H1 (cell line): ENCODE measurements at regions not wholly inside any gene's neighbourhood (a gene's known extent, or its start where the extent isn't known, plus 50 kb on each side); places are given as distances from the start of the nearest gene placed in this dataset.

Experiments used
- CTCF ChIA-PET: fragments of 300-600 bp; sonication (Branson Sonifier 250); formaldehyde crosslinking; loops from one replicate; lab custom pipeline; 2021; ENCODE audit not compliant: partially characterized antibody; lab: Charles Lee
- POLR2A ChIA-PET: fragments of 300-600 bp; sonication (Branson Sonifier 250); formaldehyde crosslinking; loops from one replicate; lab custom pipeline; 2021; ENCODE audit warnings: inconsistent platforms; ENCODE audit not compliant: partially characterized antibody; lab: Charles Lee
- DNase-seq, 2 experiments: peaks; one replicate each; pipeline versions ENCODE4 v3.0.0 to v3.0.0-alpha.2; 2010 to 2022; ENCODE audit warnings: low spot score in 2 of 2, low read depth in 1 of 2, mixed read lengths in 1 of 2
- FAIRE-seq: peaks from 2 replicates; lab custom pipeline; 2011; peaks lifted over from hg19 to GRCh38; lab: Jason Lieb, UNC
- H2AFZ ChIP-seq: 2 replicates; pipeline ENCODE4 v1.8.1; 2012; ENCODE audit warnings: low read length, inconsistent platforms
- H2AK5ac ChIP-seq: 2 replicates; pipeline ENCODE4 v1.6.1; 2013; ENCODE audit warnings: low read depth, low read length
- H2BK120ac ChIP-seq: replicated peaks from 2 replicates; pipeline ENCODE3; 2013; ENCODE audit warnings: low read depth, low read length, inconsistent platforms
- H2BK12ac ChIP-seq: 2 replicates; pipeline ENCODE4 v1.6.1; 2013; ENCODE audit warnings: low read depth, low read length
- H2BK15ac ChIP-seq: 2 replicates; pipeline ENCODE4 v1.6.1; 2013; ENCODE audit warnings: low read length
- H2BK20ac ChIP-seq: 2 replicates; pipeline ENCODE4 v1.6.1; 2013; ENCODE audit warnings: low read length
- H2BK5ac ChIP-seq: 2 replicates; pipeline ENCODE4 v1.6.1; 2013; ENCODE audit warnings: low read depth, low read length
- H3K14ac ChIP-seq: 2 replicates; pipeline ENCODE4 v1.6.1; 2013; ENCODE audit warnings: inconsistent platforms; ENCODE audit not compliant: insufficient read length
- H3K18ac ChIP-seq: 2 replicates; pipeline ENCODE4 v1.6.1; 2013; ENCODE audit warnings: low read length; ENCODE audit errors: extremely low read depth
- H3K23ac ChIP-seq: 2 replicates; pipeline ENCODE4 v1.6.1; 2013; ENCODE audit warnings: inconsistent platforms; ENCODE audit not compliant: insufficient read length
- H3K23me2 ChIP-seq: 2 replicates; pipeline ENCODE4 v1.6.1; 2013; ENCODE audit warnings: low read depth, low read length
- H3K27ac ChIP-seq: 2 replicates; pipeline ENCODE4 v1.6.1; 2011; ENCODE audit warnings: low read depth, low read length, inconsistent platforms
- H3K27me3 ChIP-seq, 4 experiments: replicated peaks in 1 of 4; 1 replicate in 1 of 4; 2 replicates in 3 of 4; pipeline versions ENCODE4 v1.6.1 to v1.8.1; 2011 to 2013; ENCODE audit warnings: low read length in 3 of 4, mild to moderate bottlenecking in 3 of 4, inconsistent platforms in 2 of 4, mixed read lengths in 2 of 4, moderate library complexity in 1 of 4; ENCODE audit not compliant: control insufficient read depth in 3 of 4, insufficient read depth in 3 of 4; ENCODE audit errors: extremely low read depth in 1 of 4
- H3K36me3 ChIP-seq, 4 experiments: 2 replicates each; pipeline versions ENCODE4 v1.6.1 to v1.8.1; 2011 to 2013; ENCODE audit warnings: mild to moderate bottlenecking in 4 of 4, low read length in 3 of 4, moderate library complexity in 2 of 4, control low read depth in 1 of 4, inconsistent platforms in 1 of 4; ENCODE audit not compliant: insufficient read depth in 4 of 4, control insufficient read depth in 2 of 4
- H3K4ac ChIP-seq: replicated peaks from 2 replicates; pipeline ENCODE3; 2013; ENCODE audit warnings: low read length, low read depth, mixed read lengths, inconsistent platforms; ENCODE audit not compliant: insufficient read length
- H3K4me1 ChIP-seq, 4 experiments: replicated peaks in 1 of 4; 1 replicate in 1 of 4; 2 replicates in 3 of 4; pipeline versions ENCODE4 v1.6.1 to v1.8.1; 2011 to 2013; ENCODE audit warnings: low read length in 3 of 4, inconsistent platforms in 2 of 4, mixed read lengths in 1 of 4; ENCODE audit not compliant: insufficient read depth in 4 of 4, control insufficient read depth in 3 of 4
- H3K4me2 ChIP-seq, 2 experiments: 2 replicates each; pipeline versions ENCODE4 v1.6.1 to v1.8.1; 2011 to 2013; ENCODE audit warnings: low read depth in 2 of 2, low read length in 2 of 2, control low read depth in 1 of 2, inconsistent platforms in 1 of 2, mild to moderate bottlenecking in 1 of 2; ENCODE audit not compliant: insufficient read depth in 1 of 2
- H3K4me3 ChIP-seq, 4 experiments: fragments of 200-600, 300-600 bp in 1 of 4; sonication (generic), shearing (Covaris generic), sonication (Bioruptor Twin) in 1 of 4; 2 replicates each; pipeline versions ENCODE4 v1.5.1 to v1.8.1; 2011 to 2016; ENCODE audit warnings: low read length in 4 of 4, low read depth in 3 of 4, control low read depth in 2 of 4, inconsistent platforms in 2 of 4, mild to moderate bottlenecking in 2 of 4, mixed read lengths in 1 of 4, moderate library complexity in 1 of 4; ENCODE audit not compliant: insufficient read depth in 2 of 4; ENCODE audit errors: extremely low read depth in 1 of 4
- H3K56ac ChIP-seq: replicated peaks from 2 replicates; pipeline ENCODE3; 2013; ENCODE audit warnings: low read depth, mild to moderate bottlenecking, mixed read lengths, low read length, inconsistent platforms; ENCODE audit not compliant: insufficient read length
- H3K79me1 ChIP-seq: 2 replicates; pipeline ENCODE4 v1.6.1; 2013; ENCODE audit warnings: low read depth, low read length, control low read depth
- H3K79me2 ChIP-seq, 2 experiments: 2 replicates each; pipeline versions ENCODE4 v1.6.1 to v1.8.1; 2012 to 2013; ENCODE audit warnings: low read length in 2 of 2, mild to moderate bottlenecking in 2 of 2, inconsistent platforms in 1 of 2; ENCODE audit not compliant: insufficient read depth in 2 of 2, control insufficient read depth in 1 of 2
- H3K9ac ChIP-seq, 4 experiments: replicated peaks in 1 of 4; 1 replicate in 1 of 4; 2 replicates in 3 of 4; pipeline versions ENCODE4 v1.6.1 to v1.8.1; 2011 to 2013; ENCODE audit warnings: low read depth in 3 of 4, low read length in 3 of 4, control low read depth in 2 of 4, mild to moderate bottlenecking in 2 of 4, moderate library complexity in 2 of 4, inconsistent platforms in 1 of 4; ENCODE audit errors: extremely low read depth in 1 of 4
- H3K9me3 ChIP-seq, 2 experiments: 2 replicates each; pipeline versions ENCODE4 v1.6.1 to v1.8.1; 2012 to 2013; ENCODE audit warnings: mild to moderate bottlenecking in 2 of 2, moderate library complexity in 2 of 2, control low read depth in 1 of 2, inconsistent platforms in 1 of 2, low read depth in 1 of 2, low read length in 1 of 2, mixed read lengths in 1 of 2; ENCODE audit not compliant: insufficient read depth in 2 of 2
- H4K20me1 ChIP-seq, 2 experiments: replicated peaks in 1 of 2; 2 replicates each; pipeline versions ENCODE3 to v1.8.1; 2011 to 2013; ENCODE audit warnings: inconsistent platforms in 2 of 2, low read length in 2 of 2, mild to moderate bottlenecking in 1 of 2; ENCODE audit not compliant: insufficient read depth in 2 of 2, control insufficient read depth in 1 of 2
- H4K5ac ChIP-seq: 2 replicates; pipeline ENCODE4 v1.6.1; 2013; ENCODE audit warnings: low read length, low read depth, mixed read lengths, inconsistent platforms; ENCODE audit not compliant: insufficient read length
- H4K8ac ChIP-seq: 2 replicates; pipeline ENCODE4 v1.8.0; 2013; ENCODE audit warnings: mild to moderate bottlenecking, moderate library complexity, low read length, inconsistent platforms; ENCODE audit not compliant: insufficient read depth; ENCODE audit errors: extremely low read depth
- H4K91ac ChIP-seq: replicated peaks from 2 replicates; pipeline ENCODE3; 2013; ENCODE audit warnings: low read length, mixed read lengths, inconsistent platforms; ENCODE audit not compliant: insufficient read length
- EGR1 ChIP-seq: IDR thresholded peaks from 2 replicates; pipeline ENCODE4 v1.6.1; 2011; ENCODE audit warnings: low read depth, low read length, borderline replicate concordance
- FOSL1 ChIP-seq: IDR thresholded peaks from 2 replicates; pipeline ENCODE4 v1.6.1; 2011; ENCODE audit warnings: mild to moderate bottlenecking, low read depth, low read length, moderate library complexity; ENCODE audit not compliant: insufficient read depth
- HDAC2 ChIP-seq, 2 experiments: fragments of 300-600 bp in 1 of 2; sonication (generic) in 1 of 2; IDR thresholded peaks; 2 replicates each; pipeline ENCODE4 v1.6.1; 2011 to 2012; ENCODE audit warnings: low read depth in 2 of 2, low read length in 2 of 2, mild to moderate bottlenecking in 2 of 2, moderate library complexity in 2 of 2, borderline replicate concordance in 1 of 2, inconsistent platforms in 1 of 2
- JUND ChIP-seq: IDR thresholded peaks from 2 replicates; pipeline ENCODE4 v1.6.1; 2011; ENCODE audit warnings: mild to moderate bottlenecking, improper control_type of control experiment, low read length
- KDM1A ChIP-seq: fragments of 200-600, 300-600 bp; sonication (generic); IDR thresholded peaks from 2 replicates; pipeline ENCODE4 v1.7.1; 2016; ENCODE audit warnings: mild to moderate bottlenecking, low read length, borderline replicate concordance
- PHF8 ChIP-seq: fragments of 200-600 bp; sonication (generic); conservative IDR thresholded peaks from 2 replicates; pipeline ENCODE4 v1.7.1; 2012; ENCODE audit warnings: low read depth, mild to moderate bottlenecking, inconsistent platforms, low read length, moderate library complexity
- POLR2A ChIP-seq, 2 experiments: IDR thresholded peaks; 1 replicate in 1 of 2; 2 replicates in 1 of 2; pipeline ENCODE4 v1.6.1; 2011; ENCODE audit warnings: low read depth in 2 of 2, low read length in 2 of 2, mild to moderate bottlenecking in 2 of 2; ENCODE audit errors: control extremely low read depth in 1 of 2
- POU5F1 ChIP-seq: IDR thresholded peaks from 2 replicates; pipeline ENCODE4 v1.6.1; 2011; ENCODE audit warnings: low read depth, mild to moderate bottlenecking, low read length, moderate library complexity
- TEAD4 ChIP-seq: IDR thresholded peaks from 2 replicates; pipeline ENCODE4 v1.6.1; 2012; ENCODE audit warnings: low read depth, low read length, inconsistent platforms, mixed read lengths
- ZNF274 ChIP-seq: IDR thresholded peaks from 2 replicates; pipeline ENCODE4 v1.7.0; 2012; ENCODE audit warnings: low read length, borderline replicate concordance; ENCODE audit errors: extremely low read depth
- WGBS, 2 experiments: shearing (Covaris generic) in 1 of 2; methylation state at CpG; one replicate each; pipeline versions ENCODE4 v1.1.6 to v1.1.7; 2013 to 2015; ENCODE audit warnings: low lambda C conversion rate in 2 of 2, mixed read lengths in 2 of 2, inconsistent platforms in 1 of 2, low coverage in 1 of 2, missing lambda C conversion rate in 1 of 2; ENCODE audit not compliant: insufficient replicate concordance in 2 of 2, insufficient coverage in 1 of 2, insufficient read length in 1 of 2; ENCODE audit errors: extremely low coverage in 1 of 2, missing lambda C conversion rate in 1 of 2; 5-methylcytosine and 5-hydroxymethylcytosine counted together
- TF ChIP-seq, protein P1 (sequence below): IDR thresholded peaks from 2 replicates; pipeline ENCODE4 v1.6.1; 2011; ENCODE audit warnings: low read length, improper control_type of control experiment
- TF ChIP-seq, protein P2 (sequence below): IDR thresholded peaks from 2 replicates; pipeline ENCODE4 v1.6.1; 2012; ENCODE audit warnings: inconsistent platforms
- TF ChIP-seq, protein P3 (sequence below): IDR thresholded peaks from 2 replicates; pipeline ENCODE4 v1.6.1; 2012; ENCODE audit warnings: inconsistent platforms

DNA sequence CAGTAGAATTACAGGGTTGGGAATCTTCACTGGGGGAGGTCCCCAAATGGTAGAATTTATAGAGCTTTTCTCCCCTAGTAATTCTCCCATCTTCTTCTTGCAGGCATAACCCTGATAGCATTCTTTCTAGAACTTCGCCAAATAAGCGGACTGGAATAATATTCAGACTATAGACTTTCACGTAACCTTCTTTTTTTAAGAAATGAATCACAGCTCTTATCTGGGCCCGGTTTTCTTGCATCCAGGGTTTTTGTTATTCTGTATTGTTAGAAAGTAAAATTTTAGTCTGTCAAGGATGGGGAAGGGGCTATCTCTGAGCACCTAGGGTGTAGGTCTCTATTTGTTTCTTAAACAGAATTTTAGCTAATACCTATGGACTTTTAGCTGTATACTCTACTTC is 476.8 kb upstream of the CITED2 start:
- Histone ChIP-seq H3K4ac (no peak overlapping the region), H4K20me1 (no peaks in the 10 kb centered on the region), H3K9me3 (no peaks in the 10 kb centered on the region), H4K8ac (no peak overlapping the region), H3K56ac (no peak overlapping the region), H3K23me2 (no peaks in the 10 kb centered on the region), H2BK15ac (no peak overlapping the region), H3K27ac (no peak overlapping the region), H2BK20ac (no peak overlapping the region), H3K36me3 (no peaks in the 10 kb centered on the region), H2AK5ac (no peak overlapping the region), H3K4me3 (no peak overlapping the region), H2BK12ac (no peak overlapping the region), H3K23ac (no peak overlapping the region), H3K27me3 (peaks cover 0 to 1% (median 0%) of the 10 kb centered on the region in 4 experiments; a peak in 1 of 7 replicates), H2AFZ (no peak overlapping the region), H3K18ac (no peak overlapping the region), H3K14ac (no peak overlapping the region), H3K79me1 (no peaks in the 10 kb centered on the region), H3K9ac (no peak overlapping the region), H3K4me2 (no peak overlapping the region), H2BK5ac (no peak overlapping the region), H2BK120ac (no peak overlapping the region), H4K5ac (no peak overlapping the region), H4K91ac (no peak overlapping the region), H3K4me1 (peaks cover 0 to 2% (median 0%) of the 10 kb centered on the region in 4 experiments; a peak in 1 of 7 replicates), H3K79me2 (no peaks in the 10 kb centered on the region)
- ChIA-PET POLR2A (no interaction called here), CTCF (no interaction called here)
- FAIRE-seq = no peak
- WGBS, 2 experiments = 49% methylated on average over 4 of the region's 4 CpGs; no CpG with 5 or more reads in 1 of the 2 experiments
- no peak for DNase-seq
- TF ChIP-seq ZNF274 (no peak), POU5F1 (no peak), FOSL1 (no peak), KDM1A (no peak), TEAD4 (no peak), PHF8 (no peak), EGR1 (no peak), HDAC2 (IDR thresholded peaks at IDR 0.05; ENCODE audit: borderline replicate concordance in 1 of 2, low read depth in 2 of 2, low read length in 2 of 2) (no peak), POLR2A (IDR thresholded peaks at IDR 0.05; ENCODE audit: control extremely low read depth in 1 of 2, low read depth in 2 of 2, low read length in 2 of 2) (no peak), JUND (no peak)
- TF ChIP-seq, protein P1, sequence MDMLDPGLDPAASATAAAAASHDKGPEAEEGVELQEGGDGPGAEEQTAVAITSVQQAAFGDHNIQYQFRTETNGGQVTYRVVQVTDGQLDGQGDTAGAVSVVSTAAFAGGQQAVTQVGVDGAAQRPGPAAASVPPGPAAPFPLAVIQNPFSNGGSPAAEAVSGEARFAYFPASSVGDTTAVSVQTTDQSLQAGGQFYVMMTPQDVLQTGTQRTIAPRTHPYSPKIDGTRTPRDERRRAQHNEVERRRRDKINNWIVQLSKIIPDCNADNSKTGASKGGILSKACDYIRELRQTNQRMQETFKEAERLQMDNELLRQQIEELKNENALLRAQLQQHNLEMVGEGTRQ = no peak
- TF ChIP-seq, protein P2, sequence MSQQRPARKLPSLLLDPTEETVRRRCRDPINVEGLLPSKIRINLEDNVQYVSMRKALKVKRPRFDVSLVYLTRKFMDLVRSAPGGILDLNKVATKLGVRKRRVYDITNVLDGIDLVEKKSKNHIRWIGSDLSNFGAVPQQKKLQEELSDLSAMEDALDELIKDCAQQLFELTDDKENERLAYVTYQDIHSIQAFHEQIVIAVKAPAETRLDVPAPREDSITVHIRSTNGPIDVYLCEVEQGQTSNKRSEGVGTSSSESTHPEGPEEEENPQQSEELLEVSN = no peak
- TF ChIP-seq, protein P3, sequence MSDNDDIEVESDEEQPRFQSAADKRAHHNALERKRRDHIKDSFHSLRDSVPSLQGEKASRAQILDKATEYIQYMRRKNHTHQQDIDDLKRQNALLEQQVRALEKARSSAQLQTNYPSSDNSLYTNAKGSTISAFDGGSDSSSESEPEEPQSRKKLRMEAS = no peak
